Trophoblast cell (in vitro differentiated cells and primary cell): ENCODE measurements at regions not wholly inside any gene's neighbourhood (a gene's known extent, or its start where the extent isn't known, plus 50 kb on each side); places are given as distances from the start of the nearest gene placed in this dataset.

Experiments
- DNase-seq, 2 donors: peaks; one replicate each; pipeline ENCODE4 v3.0.0-alpha.2; 2016
- H2AFZ ChIP-seq: 2 replicates; pipeline ENCODE4 v1.6.1; 2013; ENCODE audit warnings: low read length, moderate library complexity, mild to moderate bottlenecking; ENCODE audit not compliant: insufficient read depth, poor library complexity
- H2AK5ac ChIP-seq: 2 replicates; pipeline ENCODE4 v1.6.1; 2013; ENCODE audit warnings: mild to moderate bottlenecking, low read length
- H2BK120ac ChIP-seq: 2 replicates; pipeline ENCODE4 v1.6.1; 2013; ENCODE audit warnings: low read length, mild to moderate bottlenecking, moderate library complexity; ENCODE audit not compliant: insufficient read depth, poor library complexity
- H2BK12ac ChIP-seq: 2 replicates; pipeline ENCODE4 v1.6.1; 2013; ENCODE audit warnings: mild to moderate bottlenecking, low read length, moderate library complexity
- H2BK5ac ChIP-seq: 2 replicates; pipeline ENCODE4 v1.6.1; 2013; ENCODE audit warnings: low read length, low read depth, moderate library complexity, mild to moderate bottlenecking; ENCODE audit not compliant: poor library complexity
- H3K14ac ChIP-seq: 2 replicates; pipeline ENCODE4 v1.6.1; 2013; ENCODE audit warnings: mild to moderate bottlenecking, low read length
- H3K18ac ChIP-seq: 2 replicates; pipeline ENCODE4 v1.6.1; 2013; ENCODE audit warnings: mild to moderate bottlenecking, low read length
- H3K23ac ChIP-seq: 2 replicates; pipeline ENCODE4 v1.6.1; 2013; ENCODE audit warnings: low read length
- H3K27ac ChIP-seq: 2 replicates; pipeline ENCODE4 v1.5.1; 2013; ENCODE audit warnings: low read depth, mild to moderate bottlenecking, inconsistent platforms, low read length, moderate library complexity
- H3K27me3 ChIP-seq: 2 replicates; pipeline ENCODE4 v1.6.1; 2013; ENCODE audit warnings: inconsistent platforms, mild to moderate bottlenecking, low read length, moderate library complexity; ENCODE audit not compliant: insufficient read depth
- H3K36me3 ChIP-seq, 2 experiments: 1 replicate in 1 of 2; 2 replicates in 1 of 2; pipeline ENCODE4 v1.6.1; 2013; ENCODE audit warnings: low read length in 2 of 2, mild to moderate bottlenecking in 2 of 2, moderate library complexity in 1 of 2; ENCODE audit not compliant: insufficient read depth in 2 of 2, control insufficient read depth in 1 of 2
- H3K4ac ChIP-seq: 2 replicates; pipeline ENCODE4 v1.6.1; 2013; ENCODE audit warnings: low read depth, mild to moderate bottlenecking, low read length, moderate library complexity
- H3K4me1 ChIP-seq, 2 experiments: 1 replicate in 1 of 2; 2 replicates in 1 of 2; pipeline ENCODE4 v1.6.1; 2013; ENCODE audit warnings: low read length in 2 of 2, mild to moderate bottlenecking in 2 of 2, moderate library complexity in 1 of 2; ENCODE audit not compliant: insufficient read depth in 2 of 2, control insufficient read depth in 1 of 2
- H3K4me2 ChIP-seq: 2 replicates; pipeline ENCODE4 v1.6.1; 2013; ENCODE audit warnings: inconsistent platforms, mild to moderate bottlenecking, low read length, moderate library complexity
- H3K4me3 ChIP-seq: 2 replicates; pipeline ENCODE4 v1.5.1; 2013; ENCODE audit warnings: mild to moderate bottlenecking, low read depth, low read length, inconsistent platforms
- H3K79me1 ChIP-seq: one replicate; pipeline ENCODE4 v1.6.1; 2013; ENCODE audit warnings: low read length
- H3K79me2 ChIP-seq: 2 replicates; pipeline ENCODE4 v1.6.1; 2013; ENCODE audit warnings: low read length, mild to moderate bottlenecking; ENCODE audit not compliant: control insufficient read depth, insufficient read depth, poor library complexity
- H3K9ac ChIP-seq: 2 replicates; pipeline ENCODE4 v1.6.1; 2013; ENCODE audit warnings: mild to moderate bottlenecking, low read length
- H3K9me3 ChIP-seq: 2 replicates; pipeline ENCODE4 v1.6.1; 2013; ENCODE audit warnings: low read depth, mild to moderate bottlenecking, control low read depth, inconsistent platforms, low read length; ENCODE audit not compliant: insufficient read depth
- H4K12ac ChIP-seq: 2 replicates; pipeline ENCODE4 v1.6.1; 2013; ENCODE audit warnings: low read depth, mild to moderate bottlenecking, low read length, moderate library complexity
- H4K8ac ChIP-seq: 2 replicates; pipeline ENCODE4 v1.6.1; 2013; ENCODE audit warnings: low read depth, mild to moderate bottlenecking, low read length, moderate library complexity
- H4K91ac ChIP-seq: one replicate; pipeline ENCODE4 v1.6.1; 2013; ENCODE audit warnings: low read depth, mild to moderate bottlenecking, low read length, moderate library complexity
- WGBS: extraction: QIAGEN DNeasy Blood & Tissue Kit; methylation state at CpG from one replicate; pipeline ENCODE4 v1.1.7; 2013; ENCODE audit warnings: missing lambda C conversion rate; ENCODE audit not compliant: insufficient read length, insufficient coverage; ENCODE audit errors: extremely low coverage; 5-methylcytosine and 5-hydroxymethylcytosine counted together

DNA sequence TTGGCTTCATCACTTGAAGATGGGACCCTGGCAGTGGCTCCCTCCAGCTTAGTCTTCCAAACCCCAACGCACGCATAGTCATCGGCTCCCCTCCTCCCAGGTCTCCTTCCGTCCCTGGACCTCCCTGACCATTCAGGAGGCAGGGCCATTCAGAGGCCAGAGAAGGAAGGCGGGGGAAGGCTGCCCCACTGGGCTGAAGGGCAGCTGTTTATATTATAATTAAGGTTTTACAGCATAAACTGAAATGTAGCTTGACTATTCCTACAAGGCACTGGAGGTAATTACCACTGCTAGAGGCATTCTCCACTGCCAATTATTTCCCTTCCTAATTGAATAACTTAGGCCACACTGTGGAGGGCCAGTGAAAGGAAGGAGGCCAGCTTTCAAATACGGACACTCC lies 170.6 kb upstream of the PROX1 start:
- Histone ChIP-seq H3K9me3 (no peaks in the 10 kb centered on the region), H3K36me3 (no peaks in the 10 kb centered on the region), H4K12ac (no peak overlapping the region), H3K18ac (no peak overlapping the region), H3K27me3 (no peaks in the 10 kb centered on the region), H3K79me2 (no peaks in the 10 kb centered on the region), H3K4me1 (no peaks in the 10 kb centered on the region), H3K79me1 (no peaks in the 10 kb centered on the region), H3K27ac (no peak overlapping the region), H4K8ac (no peak overlapping the region), H2AFZ (no peak overlapping the region), H3K4me2 (no peak overlapping the region), H2AK5ac (no peak overlapping the region), H3K14ac (no peak overlapping the region), H3K23ac (no peak overlapping the region), H3K4me3 (no peak overlapping the region), H2BK120ac (no peak overlapping the region), H4K91ac (no peak overlapping the region), H2BK5ac (no peak overlapping the region), H3K4ac (no peak overlapping the region), H3K9ac (no peak overlapping the region), H2BK12ac (no peak overlapping the region)
- WGBS: no CpG with 5 or more reads among the region's 6 CpGs
- no peak for DNase-seq

- Histone ChIP-seq H3K4me1 (no peaks in the 10 kb centered on the region), H3K79me2 (no peaks in the 10 kb centered on the region), H3K79me1 (no peaks in the 10 kb centered on the region), H3K27me3 (no peaks in the 10 kb centered on the region), H3K9ac (no peak overlapping the region), H3K36me3 (no peaks in the 10 kb centered on the region), H3K4me2 (no peak overlapping the region), H4K12ac (no peak overlapping the region), H3K18ac (no peak overlapping the region), H3K27ac (no peak overlapping the region), H2BK120ac (no peak overlapping the region), H2AK5ac (no peak overlapping the region), H4K8ac (no peak overlapping the region), H3K4me3 (no peak overlapping the region), H3K4ac (no peak overlapping the region), H3K23ac (no peak overlapping the region), H2BK12ac (no peak overlapping the region), H3K9me3 (no peaks in the 10 kb centered on the region), H2AFZ (no peak overlapping the region), H4K91ac (no peak overlapping the region), H2BK5ac (no peak overlapping the region), H3K14ac (no peak overlapping the region)
- no CpG with 5 or more reads among the region's 9 CpGs for WGBS
- DNase-seq: no peak
Measured at GRCh38 chr1:213820362-213821149, 167.2 kb upstream of the PROX1 start.

GRCh38 chr1:213821175-213821942 lies 166.4 kb upstream of the PROX1 start:
- H2AFZ ChIP-seq: no peak overlapping the region
- H3K4ac ChIP-seq: no peak overlapping the region
- DNase-seq: no peak
- no peak overlapping the region for H2AK5ac ChIP-seq
- no peak overlapping the region for H2BK5ac ChIP-seq
- no peak overlapping the region for H2BK120ac ChIP-seq
- H2BK12ac ChIP-seq: no peak overlapping the region
- no peak overlapping the region for H3K4me2 ChIP-seq
- H3K27ac ChIP-seq: no peak overlapping the region
- H3K18ac ChIP-seq: no peak overlapping the region
- no peak overlapping the region for H3K14ac ChIP-seq
- no peak overlapping the region for H4K8ac ChIP-seq
- WGBS: no CpG with 5 or more reads among the region's 5 CpGs
- no peak overlapping the region for H3K4me3 ChIP-seq
- H4K12ac ChIP-seq: no peak overlapping the region
- no peaks in the 10 kb centered on the region for H3K27me3 ChIP-seq
- no peaks in the 10 kb centered on the region for H3K9me3 ChIP-seq
- H3K4me1 ChIP-seq: no peaks in the 10 kb centered on the region
- H3K79me1 ChIP-seq: no peaks in the 10 kb centered on the region
- H3K36me3 ChIP-seq: no peaks in the 10 kb centered on the region
- H3K23ac ChIP-seq: no peak overlapping the region
- H3K79me2 ChIP-seq: no peaks in the 10 kb centered on the region
- no peak overlapping the region for H4K91ac ChIP-seq
- no peak overlapping the region for H3K9ac ChIP-seq

- Histone ChIP-seq H3K4ac (no peak overlapping the region), H3K27ac (no peak overlapping the region), H2BK120ac (no peak overlapping the region), H3K27me3 (no peaks in the 10 kb centered on the region), H3K23ac (no peak overlapping the region), H3K4me3 (no peak overlapping the region), H2BK5ac (no peak overlapping the region), H3K18ac (no peak overlapping the region), H3K14ac (no peak overlapping the region), H3K9ac (no peak overlapping the region), H2BK12ac (no peak overlapping the region), H3K4me1 (no peaks in the 10 kb centered on the region), H3K4me2 (no peak overlapping the region), H4K8ac (no peak overlapping the region), H3K79me2 (no peaks in the 10 kb centered on the region), H3K9me3 (no peaks in the 10 kb centered on the region), H4K12ac (no peak overlapping the region), H4K91ac (no peak overlapping the region), H3K36me3 (no peaks in the 10 kb centered on the region), H2AK5ac (no peak overlapping the region), H2AFZ (no peak overlapping the region), H3K79me1 (no peaks in the 10 kb centered on the region)
- no CpG with 5 or more reads among the region's 1 CpG for WGBS
- DNase-seq: no peak
Measured at GRCh38 chr1:213821943-213822334, 165.8 kb upstream of the PROX1 start.
